Sciatic nerve (tissue), 2 donors: ENCODE measurements at regions not wholly inside any gene's neighbourhood (a gene's known extent, or its start where the extent isn't known, plus 50 kb on each side); places are given as distances from the start of the nearest gene placed in this dataset.

Experiments
- ATAC-seq: fragments of 200-7000 bp; cut with Tn5 transposase; one replicate; pipeline ENCODE4 v1.9.1; 2020; ENCODE audit warnings: mild to moderate bottlenecking, moderate library complexity
- DNase-seq: peaks from one replicate; pipeline ENCODE4 v3.0.0-alpha.2; 2020; ENCODE audit warnings: low spot score
- intact Hi-C: fragments of 100-400 bp; cut with DNase I; formaldehyde crosslinking; loops from one replicate; pipeline ENCODE4 v1.14.2; 2022
- donor health status: DM: no; HTN: no; CAD: no.
- donor health status: DM: no; HTN: no; CAD: no.

GRCh38 chr6:54700158-54700557 is 146.4 kb upstream of the FAM83B start:
- ATAC-seq: no peak
- intact Hi-C loops: no loop called here
- no peak for DNase-seq

- DNase-seq (no peak), ATAC-seq (no peak)
- intact Hi-C loops: no loop called here
Observed at GRCh38 chr6:54702772-54703171, 143.8 kb upstream of the FAM83B start.

- ATAC-seq (no peak), DNase-seq (no peak)
- intact Hi-C loops: no loop called here
Observed at GRCh38 chr6:54706391-54706790, 140.2 kb upstream of the FAM83B start.

GRCh38 chr6:54706844-54707605 is 139.5 kb upstream of the FAM83B start:
- intact Hi-C loops: no loop called here
- no peak for DNase-seq
- no peak for ATAC-seq

- intact Hi-C loops: no loop called here
- no peak for DNase-seq
- no peak for ATAC-seq
Observed at GRCh38 chr6:54710456-54710855, 136.1 kb upstream of the FAM83B start.

- intact Hi-C loops: no loop called here
- DNase-seq: no peak
- no peak for ATAC-seq
Observed at GRCh38 chr6:54716010-54716409, 130.6 kb upstream of the FAM83B start.

- DNase-seq (no peak), ATAC-seq (no peak)
- intact Hi-C loops: no loop called here
Observed at GRCh38 chr6:54716877-54717276, 129.7 kb upstream of the FAM83B start.

GRCh38 chr6:54717849-54718455 is 128.6 kb upstream of the FAM83B start:
- peak; percentile 71 for DNase-seq
- intact Hi-C loops: no loop called here
- peak; percentile 46 for ATAC-seq

- no peak for DNase-seq
- ATAC-seq: no peak
- intact Hi-C loops: no loop called here
Observed at GRCh38 chr6:54718541-54719023, 128.0 kb upstream of the FAM83B start.

GRCh38 chr6:54719131-54719530 is 127.4 kb upstream of the FAM83B start:
- DNase-seq (no peak), ATAC-seq (no peak)
- intact Hi-C loops: no loop called here

GRCh38 chr6:54719633-54720032 is 126.9 kb upstream of the FAM83B start:
- intact Hi-C loops: no loop called here
- DNase-seq (no peak), ATAC-seq (no peak)

GRCh38 chr6:54722328-54722727 is 124.2 kb upstream of the FAM83B start:
- ATAC-seq: no peak
- intact Hi-C loops: no loop called here
- DNase-seq: no peak

- intact Hi-C loops: no loop called here
- DNase-seq (no peak), ATAC-seq (no peak)
Observed at GRCh38 chr6:54729716-54730115, 116.9 kb upstream of the FAM83B start.

GRCh38 chr6:54730767-54731630 is 115.6 kb upstream of the FAM83B start:
- DNase-seq: no peak
- intact Hi-C loops: no loop called here

GRCh38 chr6:54737247-54737646 is 109.3 kb upstream of the FAM83B start:
- DNase-seq (no peak), ATAC-seq (no peak)
- intact Hi-C loops: no loop called here

More at GRCh38 chr6:54730767-54731630, 115.6 kb upstream of the FAM83B start:
- no peak for ATAC-seq

- intact Hi-C loops: no loop called here
- no peak for DNase-seq
- ATAC-seq: no peak
Observed at GRCh38 chr6:54747955-54748354, 98.6 kb upstream of the FAM83B start.

GRCh38 chr6:54754406-54754805 is 92.2 kb upstream of the FAM83B start:
- ATAC-seq (no peak), DNase-seq (no peak)
- intact Hi-C loops: no loop called here

- DNase-seq (no peak), ATAC-seq (no peak)
- intact Hi-C loops: no loop called here
Observed at GRCh38 chr6:54758340-54758739, 88.2 kb upstream of the FAM83B start.

GRCh38 chr6:54768494-54768893 is 78.1 kb upstream of the FAM83B start:
- ATAC-seq (no peak), DNase-seq (no peak)
- intact Hi-C loops: no loop called here

GRCh38 chr6:54770328-54770727 is 76.2 kb upstream of the FAM83B start:
- no peak for DNase-seq
- intact Hi-C loops: no loop called here
- no peak for ATAC-seq
